ENCODE measurements at regions not wholly inside any gene's neighbourhood (a gene's known extent, or its start where the extent isn't known, plus 50 kb on each side); places are given as distances from the start of the nearest gene placed in this dataset.
"Not testable (repeated sequence)": the region's sequence is repeated elsewhere in the genome, so short reads cannot be mapped to it uniquely, and the experiment has no call there.

DNA sequence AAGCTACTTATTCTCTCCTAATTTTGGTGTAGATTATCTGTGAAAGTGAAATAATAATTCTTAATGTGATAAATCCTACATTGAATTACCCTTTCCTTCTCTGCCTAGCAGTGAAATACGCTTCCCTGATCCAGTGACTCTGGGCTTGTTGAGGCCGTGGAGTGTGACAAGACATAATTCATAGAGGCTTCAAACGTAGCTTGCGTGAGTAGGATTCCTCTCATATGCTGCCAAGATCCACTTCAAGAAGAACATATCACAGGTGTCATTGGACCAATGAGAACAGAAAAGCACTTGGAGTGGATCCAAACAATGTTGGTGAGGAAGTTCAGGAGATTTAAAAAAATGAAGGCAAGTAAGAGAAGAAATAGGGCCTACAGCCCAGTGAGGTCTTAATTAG is 221.3 kb upstream of the TMEFF2 start:
- Histone ChIP-seq H4K20me1 (ENCODE audit: low read length) (no peaks in the 10 kb centered on the region), H3K36me3 (ENCODE audit: low read depth, low read length) (no peaks in the 10 kb centered on the region), H2AFZ (ENCODE audit: low read length) (no peak overlapping the region), H3K4me1 (ENCODE audit: insufficient read depth, low read length) (no peaks in the 10 kb centered on the region), H3K4me3 (ENCODE audit: low read length) (no peak overlapping the region), H3F3A (ENCODE audit: low read length, unreplicated experiment) (no peaks in the 10 kb centered on the region), H3K27me3 (ENCODE audit: low read length) (no peaks in the 10 kb centered on the region), H3K4me2 (ENCODE audit: low read length) (no peak overlapping the region), H3K79me2 (ENCODE audit: low read length) (no peaks in the 10 kb centered on the region), H3K27ac (ENCODE audit: low read length) (no peak overlapping the region), H3K9me2 (replicated peaks; ENCODE audit: low read length) (no peaks in the 10 kb centered on the region), H3K9ac (ENCODE audit: low read length) (no peak overlapping the region), H3K9me3 (ENCODE audit: low read length) (no peaks in the 10 kb centered on the region)
- POLR2A ChIA-PET (ENCODE audit: unreplicated experiment) = no interaction called here
- CTCF ChIA-PET = no interaction called here
- intact Hi-C loops (cut with micrococcal nuclease) = no loop called here
- BruUV-seq (replicated peaks) = no TSS peak
- TF ChIP-seq EZH2phosphoT487 (IDR thresholded peaks at IDR 0.05; ENCODE audit: borderline replicate concordance, low read length) (no peak), EZH2 (IDR thresholded peaks at IDR 0.05; ENCODE audit: low read length, unreplicated experiment) (no peak)
- TF ChIP-seq, protein P1, sequence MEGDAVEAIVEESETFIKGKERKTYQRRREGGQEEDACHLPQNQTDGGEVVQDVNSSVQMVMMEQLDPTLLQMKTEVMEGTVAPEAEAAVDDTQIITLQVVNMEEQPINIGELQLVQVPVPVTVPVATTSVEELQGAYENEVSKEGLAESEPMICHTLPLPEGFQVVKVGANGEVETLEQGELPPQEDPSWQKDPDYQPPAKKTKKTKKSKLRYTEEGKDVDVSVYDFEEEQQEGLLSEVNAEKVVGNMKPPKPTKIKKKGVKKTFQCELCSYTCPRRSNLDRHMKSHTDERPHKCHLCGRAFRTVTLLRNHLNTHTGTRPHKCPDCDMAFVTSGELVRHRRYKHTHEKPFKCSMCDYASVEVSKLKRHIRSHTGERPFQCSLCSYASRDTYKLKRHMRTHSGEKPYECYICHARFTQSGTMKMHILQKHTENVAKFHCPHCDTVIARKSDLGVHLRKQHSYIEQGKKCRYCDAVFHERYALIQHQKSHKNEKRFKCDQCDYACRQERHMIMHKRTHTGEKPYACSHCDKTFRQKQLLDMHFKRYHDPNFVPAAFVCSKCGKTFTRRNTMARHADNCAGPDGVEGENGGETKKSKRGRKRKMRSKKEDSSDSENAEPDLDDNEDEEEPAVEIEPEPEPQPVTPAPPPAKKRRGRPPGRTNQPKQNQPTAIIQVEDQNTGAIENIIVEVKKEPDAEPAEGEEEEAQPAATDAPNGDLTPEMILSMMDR (conservative IDR thresholded peaks at IDR 0.05; ENCODE audit: low read depth, low read length) = no peak
- DNase-seq (no peak), ATAC-seq (no peak)

DNA sequence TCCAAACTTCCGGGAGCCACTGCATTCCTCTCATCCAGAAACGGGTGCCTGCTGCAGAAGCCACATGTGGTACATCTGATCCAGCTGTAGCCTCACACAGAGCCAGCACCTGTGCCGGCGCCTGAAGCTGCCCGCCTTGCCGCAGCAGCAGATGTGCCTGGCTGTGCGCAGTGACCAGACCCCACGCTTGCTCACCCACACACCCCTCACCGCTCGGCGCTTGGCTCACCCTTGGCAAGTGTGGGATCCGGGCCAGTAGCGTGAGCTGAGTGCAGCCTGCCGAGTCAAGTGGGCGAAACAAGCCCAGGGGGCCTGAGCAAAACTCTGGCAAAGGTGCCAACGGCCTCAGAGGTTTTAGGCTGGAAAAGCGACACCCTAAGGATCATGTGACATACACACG is 220.1 kb upstream of the TMEFF2 start:
- H3K9me2 ChIP-seq (replicated peaks; ENCODE audit: low read length) = no peaks in the 10 kb centered on the region
- no peak overlapping the region for H3K27ac ChIP-seq (ENCODE audit: low read length)
- TF ChIP-seq, protein P1 (conservative IDR thresholded peaks at IDR 0.05; ENCODE audit: low read depth, low read length) = no peak
- no peak for TF ChIP-seq EZH2 (IDR thresholded peaks at IDR 0.05; ENCODE audit: low read length, unreplicated experiment)
- TF ChIP-seq EZH2phosphoT487 (IDR thresholded peaks at IDR 0.05; ENCODE audit: borderline replicate concordance, low read length) = no peak
- H3K36me3 ChIP-seq (ENCODE audit: low read depth, low read length) = no peaks in the 10 kb centered on the region
- ATAC-seq = no peak
- H4K20me1 ChIP-seq (ENCODE audit: low read length) = no peaks in the 10 kb centered on the region
- no peak overlapping the region for H3K4me2 ChIP-seq (ENCODE audit: low read length)
- DNase-seq = no peak
- ChIA-PET CTCF (no interaction called here), POLR2A (ENCODE audit: unreplicated experiment) (no interaction called here)
- H3K9me3 ChIP-seq (ENCODE audit: low read length) = no peaks in the 10 kb centered on the region
- H3K9ac ChIP-seq (ENCODE audit: low read length) = no peak overlapping the region
- intact Hi-C loops (cut with micrococcal nuclease) = no loop called here
- no peaks in the 10 kb centered on the region for H3K4me1 ChIP-seq (ENCODE audit: insufficient read depth, low read length)
- no peak overlapping the region for H2AFZ ChIP-seq (ENCODE audit: low read length)
- no peaks in the 10 kb centered on the region for H3K27me3 ChIP-seq (ENCODE audit: low read length)
- no TSS peak for BruUV-seq (replicated peaks)
- no peaks in the 10 kb centered on the region for H3F3A ChIP-seq (ENCODE audit: low read length, unreplicated experiment)
- H3K4me3 ChIP-seq (ENCODE audit: low read length) = no peak overlapping the region
- H3K79me2 ChIP-seq (ENCODE audit: low read length) = no peaks in the 10 kb centered on the region

DNA sequence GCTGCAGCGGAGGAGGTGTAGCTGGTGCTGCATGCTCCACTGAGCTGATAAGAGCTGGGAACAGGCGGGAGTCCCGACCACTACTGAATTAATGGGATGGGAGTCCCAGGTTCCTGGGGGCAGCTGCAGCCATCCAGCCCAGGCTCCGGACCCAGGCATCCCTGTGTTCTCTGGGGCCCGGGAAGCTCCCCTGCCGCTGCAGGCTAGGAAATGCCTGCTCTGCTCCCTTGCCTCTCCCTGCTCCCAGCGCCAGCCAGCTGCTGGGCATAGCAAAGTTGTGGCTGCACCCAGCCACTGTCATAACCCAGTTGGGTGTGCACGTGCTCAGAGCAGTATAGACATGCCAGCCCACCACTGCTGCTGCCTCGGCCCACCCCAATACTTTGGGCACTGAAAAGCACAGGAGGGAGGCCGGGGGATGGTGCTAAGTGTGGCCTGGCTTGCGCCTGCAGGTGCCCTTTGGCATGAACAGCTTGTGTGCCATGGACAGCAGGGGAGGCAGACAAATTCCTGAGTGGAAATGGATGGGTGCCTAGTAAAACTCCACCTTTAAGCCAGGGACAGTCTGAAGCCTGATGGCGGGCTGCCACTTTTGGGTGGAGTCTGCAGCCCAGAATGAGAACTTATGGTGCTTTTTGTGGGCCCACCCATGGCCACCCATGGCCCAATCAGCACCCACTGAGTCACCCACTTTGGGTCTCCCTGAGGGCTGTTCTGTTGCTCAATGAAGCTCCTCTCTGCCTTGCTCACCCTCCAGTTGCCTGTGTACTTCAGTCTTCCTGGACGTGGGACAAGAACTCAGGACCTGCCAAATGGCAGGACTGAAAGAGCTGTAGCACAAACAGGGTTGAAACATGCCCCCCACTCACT is 219.3 kb upstream of the TMEFF2 start:
- Histone ChIP-seq H2AFZ (ENCODE audit: low read length) (no peak overlapping the region), H3K27me3 (ENCODE audit: low read length) (no peaks in the 10 kb centered on the region), H3K79me2 (ENCODE audit: low read length) (no peaks in the 10 kb centered on the region), H3K4me1 (ENCODE audit: insufficient read depth, low read length) (no peaks in the 10 kb centered on the region), H3K9me2 (replicated peaks; ENCODE audit: low read length) (no peaks in the 10 kb centered on the region), H3K27ac (ENCODE audit: low read length) (no peak overlapping the region), H3K9ac (ENCODE audit: low read length) (no peak overlapping the region), H3K4me3 (ENCODE audit: low read length) (no peak overlapping the region), H4K20me1 (ENCODE audit: low read length) (no peaks in the 10 kb centered on the region), H3F3A (ENCODE audit: low read length, unreplicated experiment) (no peaks in the 10 kb centered on the region), H3K36me3 (ENCODE audit: low read depth, low read length) (no peaks in the 10 kb centered on the region), H3K9me3 (ENCODE audit: low read length) (no peaks in the 10 kb centered on the region), H3K4me2 (ENCODE audit: low read length) (no peak overlapping the region)
- ChIA-PET POLR2A (ENCODE audit: unreplicated experiment) (no interaction called here), CTCF (no interaction called here)
- DNase-seq (no peak), ATAC-seq (no peak)
- intact Hi-C loops (cut with micrococcal nuclease) = no loop called here
- no TSS peak for BruUV-seq (replicated peaks)
- TF ChIP-seq EZH2 (IDR thresholded peaks at IDR 0.05; ENCODE audit: low read length, unreplicated experiment) (no peak), EZH2phosphoT487 (IDR thresholded peaks at IDR 0.05; ENCODE audit: borderline replicate concordance, low read length) (no peak)
- TF ChIP-seq, protein P1 (conservative IDR thresholded peaks at IDR 0.05; ENCODE audit: low read depth, low read length) = no peak

DNA sequence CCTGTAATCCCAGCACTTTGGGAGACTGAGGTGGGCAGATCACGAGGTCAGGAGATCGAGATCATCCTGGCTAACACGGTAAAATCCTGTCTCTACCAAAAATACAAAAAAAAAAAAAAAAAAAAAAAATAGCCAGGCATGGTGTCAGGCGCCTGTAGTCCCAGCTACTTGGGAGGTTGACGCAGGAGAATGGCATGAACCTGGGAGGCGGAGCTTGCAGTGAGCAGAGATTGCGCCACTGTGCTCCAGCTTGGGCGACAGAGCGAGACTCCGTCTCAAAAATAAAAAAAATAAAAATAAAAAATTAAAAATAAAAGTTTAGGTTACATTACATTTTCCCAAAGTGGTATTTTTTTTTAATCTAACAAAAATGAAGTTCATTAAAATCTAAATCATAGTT is 218.1 kb upstream of the TMEFF2 start:
- H3F3A ChIP-seq (ENCODE audit: low read length, unreplicated experiment) = not testable (repeated sequence)

More for the DNA sequence above, 218.1 kb upstream of the TMEFF2 start:
- ATAC-seq; H3K36me3 ChIP-seq (ENCODE audit: low read depth, low read length); POLR2A ChIA-PET (ENCODE audit: unreplicated experiment); H3K4me3 ChIP-seq (ENCODE audit: low read length); BruUV-seq (replicated peaks); H3K79me2 ChIP-seq (ENCODE audit: low read length); intact Hi-C loops (cut with micrococcal nuclease); H3K9me2 ChIP-seq (replicated peaks; ENCODE audit: low read length); H3K4me2 ChIP-seq (ENCODE audit: low read length); CTCF ChIA-PET; H3K27ac ChIP-seq (ENCODE audit: low read length); H3K9me3 ChIP-seq (ENCODE audit: low read length); H3K4me1 ChIP-seq (ENCODE audit: insufficient read depth, low read length); H3K27me3 ChIP-seq (ENCODE audit: low read length); DNase-seq; H2AFZ ChIP-seq (ENCODE audit: low read length); H3K9ac ChIP-seq (ENCODE audit: low read length); H4K20me1 ChIP-seq (ENCODE audit: low read length): not testable (repeated sequence)
